IMR-90 (cell line): ENCODE measurements at regions not wholly inside any gene's neighbourhood (a gene's known extent, or its start where the extent isn't known, plus 50 kb on each side); places are given as distances from the start of the nearest gene placed in this dataset.

Source experiments
- ATAC-seq: fragments of 200-7000 bp; cut with Tn5 transposase; 2 replicates; pipeline ENCODE4 v1.9.1; 2020; ENCODE audit warnings: low read depth, mild to moderate bottlenecking, moderate library complexity
- BruUV-seq: library from RNA; stranded (reverse); fragments of 400-500 nt; replicated peaks from 2 replicates; lab custom pipeline; 2021; lab: Mats Ljungman, UMichigan
- CTCF ChIA-PET: fragments of 300-600 bp; formaldehyde crosslinking; extraction: SDS; loops from one replicate; lab custom pipeline; 2021; ENCODE audit warnings: antibody characterized with exemption; lab: Yijun Ruan, JAX
- POLR2A ChIA-PET: fragments of 300-600 bp; sonication (Branson Sonifier 250); formaldehyde crosslinking; loops from one replicate; lab custom pipeline; 2022; ENCODE audit warnings: antibody characterized with exemption; ENCODE audit not compliant: unreplicated experiment; lab: Charles Lee
- DNase-seq: peaks from one replicate; pipeline ENCODE4 v3.0.0; 2013
- H2AFZ ChIP-seq: replicated peaks from 2 replicates; pipeline ENCODE3; 2013; ENCODE audit warnings: low read length, mild to moderate bottlenecking; ENCODE audit not compliant: poor library complexity
- H2AK5ac ChIP-seq: 2 replicates; pipeline ENCODE4 v1.6.1; 2013; ENCODE audit warnings: low read depth, low read length, inconsistent platforms
- H2AK9ac ChIP-seq: replicated peaks from 2 replicates; pipeline ENCODE3; 2013; ENCODE audit warnings: mild to moderate bottlenecking, low read depth, low read length, moderate library complexity; ENCODE audit not compliant: poor library complexity
- H2BK120ac ChIP-seq: 2 replicates; pipeline ENCODE4 v1.6.1; 2013; ENCODE audit warnings: low read depth, low read length, inconsistent platforms
- H2BK15ac ChIP-seq: 3 replicates; pipeline ENCODE4 v1.6.1; 2013; ENCODE audit warnings: low read depth, low read length, inconsistent platforms
- H2BK20ac ChIP-seq: 2 replicates; pipeline ENCODE4 v1.6.1; 2013; ENCODE audit warnings: low read depth, mild to moderate bottlenecking, inconsistent platforms, low read length, moderate library complexity
- H2BK5ac ChIP-seq: 2 replicates; pipeline ENCODE4 v1.6.1; 2013; ENCODE audit warnings: mild to moderate bottlenecking, low read depth, low read length, inconsistent platforms; ENCODE audit not compliant: poor library complexity, severe bottlenecking
- H3K14ac ChIP-seq: replicated peaks from 2 replicates; pipeline ENCODE4 v1.6.1; 2013; ENCODE audit warnings: low read depth, low read length, inconsistent platforms
- H3K18ac ChIP-seq: 2 replicates; pipeline ENCODE4 v1.6.1; 2013; ENCODE audit warnings: low read depth, low read length, control low read depth
- H3K23ac ChIP-seq: 2 replicates; pipeline ENCODE4 v1.6.1; 2013; ENCODE audit warnings: low read depth, low read length, inconsistent platforms
- H3K27ac ChIP-seq: 2 replicates; pipeline ENCODE4 v1.5.1; 2013; ENCODE audit warnings: mild to moderate bottlenecking, control low read depth, low read length; ENCODE audit not compliant: insufficient read depth
- H3K27me3 ChIP-seq: 2 replicates; pipeline ENCODE4 v1.6.1; 2013; ENCODE audit warnings: low read length; ENCODE audit not compliant: control insufficient read depth, insufficient read depth
- H3K36me3 ChIP-seq: 2 replicates; pipeline ENCODE4 v1.6.1; 2013; ENCODE audit warnings: low read length, mixed read lengths; ENCODE audit not compliant: control insufficient read depth, insufficient read depth
- H3K4ac ChIP-seq: 2 replicates; pipeline ENCODE4 v1.6.1; 2013; ENCODE audit warnings: low read depth, low read length, inconsistent platforms
- H3K4me1 ChIP-seq: 2 replicates; pipeline ENCODE4 v1.6.1; 2013; ENCODE audit warnings: low read length, mixed read lengths; ENCODE audit not compliant: control insufficient read depth, insufficient read depth
- H3K4me2 ChIP-seq: 2 replicates; pipeline ENCODE4 v1.6.1; 2013; ENCODE audit warnings: low read depth, mild to moderate bottlenecking, control low read depth, low read length, moderate library complexity
- H3K4me3 ChIP-seq: 2 replicates; pipeline ENCODE4 v1.5.1; 2013; ENCODE audit warnings: low read depth, mild to moderate bottlenecking, control low read depth, low read length, moderate library complexity; ENCODE audit not compliant: insufficient read depth
- H3K56ac ChIP-seq: 2 replicates; pipeline ENCODE4 v1.6.1; 2013; ENCODE audit warnings: low read length, inconsistent platforms; ENCODE audit not compliant: insufficient read depth; ENCODE audit errors: extremely low read depth
- H3K79me1 ChIP-seq, 2 experiments: 2 replicates each; pipeline ENCODE4 v1.6.1; 2013; ENCODE audit warnings: low read length in 2 of 2, inconsistent platforms in 1 of 2, low read depth in 1 of 2
- H3K9ac ChIP-seq: 2 replicates; pipeline ENCODE4 v1.6.1; 2013; ENCODE audit warnings: low read depth, low read length, control low read depth
- H3K9me1 ChIP-seq: 2 replicates; pipeline ENCODE4 v1.6.1; 2013; ENCODE audit warnings: low read length, inconsistent platforms; ENCODE audit not compliant: insufficient read depth
- H3K9me3 ChIP-seq: 2 replicates; pipeline ENCODE4 v1.6.1; 2013; ENCODE audit warnings: low read length; ENCODE audit not compliant: control insufficient read depth, insufficient read depth
- H4K20me1 ChIP-seq: 2 replicates; pipeline ENCODE4 v1.6.1; 2013; ENCODE audit warnings: low read length, inconsistent platforms; ENCODE audit not compliant: insufficient read depth
- H4K5ac ChIP-seq: 2 replicates; pipeline ENCODE4 v1.6.1; 2013; ENCODE audit warnings: mild to moderate bottlenecking, low read depth, low read length, control low read depth
- H4K8ac ChIP-seq, 2 experiments: 2 replicates each; pipeline ENCODE4 v1.6.1; 2013; ENCODE audit warnings: low read depth in 2 of 2, low read length in 2 of 2, control low read depth in 1 of 2, inconsistent platforms in 1 of 2
- H4K91ac ChIP-seq: 2 replicates; pipeline ENCODE4 v1.6.1; 2013; ENCODE audit warnings: low read depth, low read length, inconsistent platforms; ENCODE audit not compliant: insufficient read depth
- BHLHE40 ChIP-seq: fragments of 150-350 bp; IDR thresholded peaks from 2 replicates; pipeline ENCODE4 v1.6.1; 2016; ENCODE audit warnings: mild to moderate bottlenecking, low read depth, low read length
- CEBPB ChIP-seq: IDR thresholded peaks from 2 replicates; pipeline ENCODE4 v1.6.1; 2012; ENCODE audit warnings: low read depth, low read length, improper control_type of control experiment
- CHD1 ChIP-seq: IDR thresholded peaks from 2 replicates; pipeline ENCODE4 v1.6.1; 2012; ENCODE audit warnings: low read depth, low read length, improper control_type of control experiment
- FOS ChIP-seq: fragments of 150-350 bp; IDR thresholded peaks from 2 replicates; pipeline ENCODE4 v1.6.1; 2016; ENCODE audit warnings: low read depth, low read length
- MAFK ChIP-seq: IDR thresholded peaks from 2 replicates; pipeline ENCODE4 v1.6.1; 2012; ENCODE audit warnings: low read depth, low read length, improper control_type of control experiment
- MAZ ChIP-seq: IDR thresholded peaks from 2 replicates; pipeline ENCODE4 v1.6.1; 2012; ENCODE audit warnings: low read depth, mild to moderate bottlenecking, low read length, improper control_type of control experiment, moderate library complexity, borderline replicate concordance
- MXI1 ChIP-seq: IDR thresholded peaks from 2 replicates; pipeline ENCODE4 v1.6.1; 2012; ENCODE audit warnings: low read depth, mild to moderate bottlenecking, low read length, moderate library complexity, borderline replicate concordance
- NFE2L2 ChIP-seq: fragments of 150-350 bp; IDR thresholded peaks from 2 replicates; pipeline ENCODE4 v1.6.1; 2016; ENCODE audit warnings: low read depth, mild to moderate bottlenecking, low read length
- RAD21 ChIP-seq: IDR thresholded peaks from 2 replicates; pipeline ENCODE4 v1.6.1; 2012; ENCODE audit warnings: low read length, improper control_type of control experiment
- RCOR1 ChIP-seq: IDR thresholded peaks from 2 replicates; pipeline ENCODE4 v1.6.1; 2012; ENCODE audit warnings: mild to moderate bottlenecking, low read length, improper control_type of control experiment; ENCODE audit not compliant: insufficient replicate concordance
- RFX5 ChIP-seq: IDR thresholded peaks from 2 replicates; pipeline ENCODE4 v1.8.0; 2012; ENCODE audit warnings: low read depth, mild to moderate bottlenecking, low read length, moderate library complexity
- WGBS, 2 experiments: methylation state at CpG; one replicate each; pipeline versions ENCODE4 v1.1.5 to v1.1.7; 2013; ENCODE audit warnings: missing lambda C conversion rate in 2 of 2; ENCODE audit not compliant: insufficient read length in 1 of 2; ENCODE audit errors: extremely low coverage in 2 of 2; 5-methylcytosine and 5-hydroxymethylcytosine counted together
- dilution Hi-C: fragments of 300-500 bp; cut with HindIII; formaldehyde crosslinking; loops from one replicate; pipeline ENCODE4 v1.14.3; 2018; ENCODE audit warnings: low sequenced_read_pairs; ENCODE audit not compliant: unreplicated experiment
- in situ Hi-C: fragments of 300-500 bp; cut with MboI; formaldehyde crosslinking; loops from 3 replicates; pipeline ENCODE4 v1.14.3; 2019; ENCODE audit warnings: low sequenced_read_pairs, inconsistent platforms, mixed read lengths
- intact Hi-C: fragments of 100-400 bp; cut with micrococcal nuclease; formaldehyde crosslinking; loops from 2 replicates; pipeline ENCODE4 v1.10.0; 2022
- TF ChIP-seq, protein P1 (sequence below): fragments of 150-350 bp; IDR thresholded peaks from 2 replicates; pipeline ENCODE4 v1.6.1; 2016; ENCODE audit warnings: low read depth, mild to moderate bottlenecking, low read length, moderate library complexity, borderline replicate concordance

- Histone ChIP-seq H2AK9ac (no peak overlapping the region), H4K5ac (no peak overlapping the region), H2AK5ac (no peak overlapping the region), H2BK5ac (no peak overlapping the region), H3K9me3 (no peaks in the 10 kb centered on the region), H3K4me1 (no peaks in the 10 kb centered on the region), H3K23ac (no peak overlapping the region), H4K91ac (no peak overlapping the region), H4K8ac (no peak overlapping the region), H3K27ac (no peak overlapping the region), H3K79me1 (no peaks in the 10 kb centered on the region), H3K56ac (no peak overlapping the region), H3K36me3 (no peaks in the 10 kb centered on the region), H2BK15ac (no peak overlapping the region), H3K14ac (no peak overlapping the region), H3K4me2 (no peak overlapping the region), H3K27me3 (no peaks in the 10 kb centered on the region), H3K4ac (no peak overlapping the region), H4K20me1 (no peaks in the 10 kb centered on the region), H3K4me3 (no peak overlapping the region), H2BK120ac (no peak overlapping the region), H3K18ac (no peak overlapping the region), H2BK20ac (no peak overlapping the region), H3K9ac (no peak overlapping the region), H3K9me1 (no peaks in the 10 kb centered on the region), H2AFZ (no peak overlapping the region)
- ChIA-PET POLR2A (no interaction called here), CTCF (no interaction called here)
- DNase-seq (peak; percentile 45), ATAC-seq (no peak)
- TF ChIP-seq MAZ: no peak
- TF ChIP-seq RCOR1: no peak
- TF ChIP-seq CEBPB: no peak
- TF ChIP-seq, protein P1, sequence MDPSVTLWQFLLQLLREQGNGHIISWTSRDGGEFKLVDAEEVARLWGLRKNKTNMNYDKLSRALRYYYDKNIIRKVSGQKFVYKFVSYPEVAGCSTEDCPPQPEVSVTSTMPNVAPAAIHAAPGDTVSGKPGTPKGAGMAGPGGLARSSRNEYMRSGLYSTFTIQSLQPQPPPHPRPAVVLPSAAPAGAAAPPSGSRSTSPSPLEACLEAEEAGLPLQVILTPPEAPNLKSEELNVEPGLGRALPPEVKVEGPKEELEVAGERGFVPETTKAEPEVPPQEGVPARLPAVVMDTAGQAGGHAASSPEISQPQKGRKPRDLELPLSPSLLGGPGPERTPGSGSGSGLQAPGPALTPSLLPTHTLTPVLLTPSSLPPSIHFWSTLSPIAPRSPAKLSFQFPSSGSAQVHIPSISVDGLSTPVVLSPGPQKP: no peak
- no peak for TF ChIP-seq BHLHE40
- TF ChIP-seq CHD1: no peak
- no peak for TF ChIP-seq MAFK
- no peak for TF ChIP-seq NFE2L2
- no peak for TF ChIP-seq RAD21
- TF ChIP-seq RFX5: no peak
- no peak for TF ChIP-seq MXI1
- no peak for TF ChIP-seq FOS
- dilution Hi-C loops (no loop called here), in situ Hi-C loops (no loop called here), intact Hi-C loops (no loop called here)
- no CpG with 5 or more reads among the region's 5 CpGs for WGBS, 2 experiments
- BruUV-seq: no TSS peak
These were observed 455.2 kb downstream of the PCDH7 start for GRCh38 chr4:31175242-31175910.
